Chondrocyte (in vitro differentiated cells): ENCODE measurements at regions not wholly inside any gene's neighbourhood (a gene's known extent, or its start where the extent isn't known, plus 50 kb on each side); places are given as distances from the start of the nearest gene placed in this dataset.

Source experiments
- DNase-seq: peaks from one replicate; pipeline ENCODE4 v3.0.0; 2021; ENCODE audit warnings: mixed read lengths, low spot score
- H3K27ac Mint-ChIP-seq: one replicate; pipeline ENCODE4 v1.8.0; 2021; ENCODE audit warnings: mild to moderate bottlenecking, moderate library complexity, mixed read lengths; ENCODE audit not compliant: unreplicated experiment
- H3K27me3 Mint-ChIP-seq: 2 replicates; pipeline ENCODE4 v1.8.0; 2021; ENCODE audit warnings: low read depth, mixed read lengths
- H3K36me3 Mint-ChIP-seq: 2 replicates; pipeline ENCODE4 v1.8.0; 2021; ENCODE audit warnings: low read depth, mixed read lengths
- H3K4me1 Mint-ChIP-seq: 2 replicates; pipeline ENCODE4 v1.8.0; 2021; ENCODE audit warnings: low read depth, mild to moderate bottlenecking, mixed read lengths
- H3K4me3 Mint-ChIP-seq: one replicate; pipeline ENCODE4 v1.8.0; 2021; ENCODE audit warnings: mild to moderate bottlenecking, moderate library complexity, mixed read lengths; ENCODE audit not compliant: unreplicated experiment
- H3K9me3 Mint-ChIP-seq: 2 replicates; pipeline ENCODE4 v1.8.0; 2021; ENCODE audit warnings: low read depth, mixed read lengths
- CTCF ChIP-seq: fragments of 200-600 bp; sonication (generic); IDR thresholded peaks from 2 replicates; pipeline ENCODE4 v1.5.0; 2021; ENCODE audit warnings: antibody characterized with exemption, mild to moderate bottlenecking, moderate library complexity

- Mint-ChIP-seq H3K27ac (no peak overlapping the region), H3K4me1 (peaks cover 35% of the 10 kb centered on the region), H3K27me3 (peaks cover 21% of the 10 kb centered on the region), H3K9me3 (no peaks in the 10 kb centered on the region), H3K36me3 (no peaks in the 10 kb centered on the region), H3K4me3 (no peak overlapping the region)
- TF ChIP-seq CTCF: no peak
- no peak for DNase-seq
These were observed 185.1 kb upstream of the SULF2 start for GRCh38 chr20:47970282-47970903.

- no peak for TF ChIP-seq CTCF
- Mint-ChIP-seq H3K36me3 (no peaks in the 10 kb centered on the region), H3K27ac (no peak overlapping the region), H3K9me3 (no peaks in the 10 kb centered on the region), H3K4me3 (no peak overlapping the region), H3K27me3 (peaks cover 21% of the 10 kb centered on the region), H3K4me1 (peaks cover 35% of the 10 kb centered on the region)
- no peak for DNase-seq
These were observed 184.1 kb upstream of the SULF2 start for GRCh38 chr20:47969426-47969825.

GRCh38 chr20:47968541-47969310 is 183.4 kb upstream of the SULF2 start:
- no peak for TF ChIP-seq CTCF
- H3K9me3 Mint-ChIP-seq: no peaks in the 10 kb centered on the region
- peaks cover 35% of the 10 kb centered on the region for H3K4me1 Mint-ChIP-seq
- H3K4me3 Mint-ChIP-seq: no peak overlapping the region
- H3K36me3 Mint-ChIP-seq: no peaks in the 10 kb centered on the region
- H3K27ac Mint-ChIP-seq: no peak overlapping the region
- DNase-seq: no peak
- peaks cover 24% of the 10 kb centered on the region for H3K27me3 Mint-ChIP-seq

- H3K4me3 Mint-ChIP-seq: no peak overlapping the region
- H3K27me3 Mint-ChIP-seq: peaks cover 39% of the 10 kb centered on the region
- H3K9me3 Mint-ChIP-seq: no peaks in the 10 kb centered on the region
- H3K4me1 Mint-ChIP-seq: no peaks in the 10 kb centered on the region
- no peak for TF ChIP-seq CTCF
- H3K36me3 Mint-ChIP-seq: no peaks in the 10 kb centered on the region
- no peak overlapping the region for H3K27ac Mint-ChIP-seq
- DNase-seq: no peak
These were observed 178.9 kb upstream of the SULF2 start for GRCh38 chr20:47964149-47964548.

GRCh38 chr20:47963022-47963421 is 177.7 kb upstream of the SULF2 start:
- no peak for DNase-seq
- H3K27me3 Mint-ChIP-seq: peaks cover 39% of the 10 kb centered on the region
- no peak for TF ChIP-seq CTCF
- no peaks in the 10 kb centered on the region for H3K36me3 Mint-ChIP-seq
- no peak overlapping the region for H3K4me3 Mint-ChIP-seq
- H3K27ac Mint-ChIP-seq: no peak overlapping the region
- no peaks in the 10 kb centered on the region for H3K9me3 Mint-ChIP-seq
- H3K4me1 Mint-ChIP-seq: peaks cover 8% of the 10 kb centered on the region
